ENCODE measurements at regions not wholly inside any gene's neighbourhood (a gene's known extent, or its start where the extent isn't known, plus 50 kb on each side); places are given as distances from the start of the nearest gene placed in this dataset.
"Not testable (repeated sequence)": the region's sequence is repeated elsewhere in the genome, so short reads cannot be mapped to it uniquely, and the experiment has no call there.

DNA sequence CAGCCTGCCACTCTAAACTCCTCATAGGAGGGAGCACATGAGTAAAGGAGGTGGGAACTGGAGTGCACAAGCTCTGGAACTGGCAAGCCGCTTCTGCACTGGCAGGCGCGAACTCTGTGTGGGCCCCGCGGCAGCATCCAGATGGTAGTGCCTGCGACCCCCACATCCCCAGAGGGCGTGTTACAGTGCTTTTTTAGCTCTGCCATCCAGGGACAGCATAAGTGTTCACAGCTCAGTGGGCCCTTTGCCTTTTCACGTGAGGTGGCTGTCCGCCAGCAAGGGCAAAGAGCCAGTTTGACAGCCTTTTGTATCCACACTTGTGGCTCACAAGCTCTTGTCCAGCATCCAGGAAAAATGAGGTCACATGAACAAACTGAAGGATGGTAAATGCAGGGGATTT is 581.6 kb upstream of the DIAPH2 start:
- 80 to 85% methylated on average over 3 to 9 of the region's 9 CpGs for WGBS, 2 donors
- Histone ChIP-seq H3K4me1 (no peaks in the 10 kb centered on the region), H3K27ac (no peak overlapping the region), H3K4me3 (no peak overlapping the region), H3K36me3 (no peaks in the 10 kb centered on the region), H3K27me3 (no peaks in the 10 kb centered on the region), H3K9me3 (no peaks in the 10 kb centered on the region)
- no peak for DNase-seq (ENCODE audit: low spot score in 2 of 2)
- TF ChIP-seq EP300 (IDR thresholded peaks at IDR 0.05) (no peak), POLR2A (IDR thresholded peaks at IDR 0.05) (no peak), CTCF (IDR thresholded peaks at IDR 0.05) (no peak)

GRCh38 chrX:96112689-96113088 is 572.0 kb upstream of the DIAPH2 start:
- Histone ChIP-seq H3K36me3 (no peaks in the 10 kb centered on the region), H3K9me3 (no peaks in the 10 kb centered on the region), H3K27ac (no peak overlapping the region), H3K4me1 (no peaks in the 10 kb centered on the region), H3K27me3 (no peaks in the 10 kb centered on the region), H3K4me3 (no peak overlapping the region)
- TF ChIP-seq CTCF (IDR thresholded peaks at IDR 0.05) (no peak), POLR2A (IDR thresholded peaks at IDR 0.05) (no peak), EP300 (IDR thresholded peaks at IDR 0.05) (no peak)
- WGBS, 2 donors: 86 to 95% methylated on average over 1 of the region's 1 CpG
- no peak for DNase-seq (ENCODE audit: low spot score in 2 of 2)

DNA sequence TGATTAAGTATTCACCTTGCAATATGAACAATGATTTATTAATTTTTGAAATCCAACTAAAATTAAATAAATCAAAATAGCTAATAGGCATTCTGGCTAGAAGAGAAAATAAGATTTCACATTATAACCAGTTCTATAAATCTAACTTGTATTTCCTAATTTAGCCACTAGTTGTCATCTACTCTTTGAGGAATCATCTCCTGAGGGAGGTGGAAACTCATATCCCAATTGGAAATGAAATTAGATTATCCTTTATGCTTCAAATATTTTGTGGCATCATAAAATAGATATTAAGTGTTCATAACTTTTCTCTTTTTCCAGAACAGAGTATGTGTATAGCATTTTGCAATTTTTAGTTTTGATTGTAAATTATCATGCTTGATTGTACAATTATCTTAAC is 558.5 kb upstream of the DIAPH2 start:
- TF ChIP-seq POLR2A (IDR thresholded peaks at IDR 0.05) (no peak), EP300 (IDR thresholded peaks at IDR 0.05) (no peak), CTCF (IDR thresholded peaks at IDR 0.05) (no peak)
- Histone ChIP-seq H3K4me1 (no peaks in the 10 kb centered on the region), H3K27ac (no peak overlapping the region), H3K36me3 (no peaks in the 10 kb centered on the region), H3K9me3 (no peaks in the 10 kb centered on the region), H3K27me3 (peaks cover 0 to 4% of the 10 kb centered on the region in 2 donors), H3K4me3 (no peak overlapping the region)
- DNase-seq (ENCODE audit: low spot score in 2 of 2): no peak

DNA sequence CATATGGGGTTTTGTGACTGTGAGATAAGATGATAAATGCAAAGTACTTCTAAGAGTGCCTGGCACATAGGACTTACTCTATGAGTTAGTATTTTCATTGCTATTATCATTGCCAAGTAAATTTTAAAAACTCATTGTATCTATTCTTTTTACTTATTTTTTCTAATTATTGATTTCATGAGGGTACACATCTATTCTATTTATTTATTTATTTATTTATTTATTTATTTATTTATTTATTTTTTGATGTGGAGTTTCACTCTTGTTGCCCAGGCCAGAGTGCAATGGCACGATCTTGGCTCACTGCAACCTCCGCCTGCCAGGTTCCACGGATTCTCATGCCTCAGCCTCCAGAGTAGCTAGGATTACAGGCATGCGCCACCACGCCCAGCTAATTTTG is 556.6 kb upstream of the DIAPH2 start:
- not testable (repeated sequence) for H3K36me3 ChIP-seq; H3K27me3 ChIP-seq; H3K27ac ChIP-seq; H3K4me1 ChIP-seq; H3K9me3 ChIP-seq; H3K4me3 ChIP-seq; DNase-seq (ENCODE audit: low spot score in 2 of 2)
- WGBS, 2 donors: 93 to 98% methylated on average over 5 of the region's 5 CpGs

- Histone ChIP-seq H3K27me3 (no peaks in the 10 kb centered on the region), H3K4me1 (no peaks in the 10 kb centered on the region), H3K27ac (no peak overlapping the region), H3K4me3 (no peak overlapping the region), H3K9me3 (no peaks in the 10 kb centered on the region), H3K36me3 (no peaks in the 10 kb centered on the region)
- TF ChIP-seq EP300 (IDR thresholded peaks at IDR 0.05) (no peak), CTCF (IDR thresholded peaks at IDR 0.05) (no peak), POLR2A (IDR thresholded peaks at IDR 0.05) (no peak)
- DNase-seq (ENCODE audit: low spot score in 2 of 2): no peak
- WGBS, 2 donors: 34 to 50% methylated on average over 1 of the region's 1 CpG
These were observed 543.8 kb upstream of the DIAPH2 start for GRCh38 chrX:96140796-96141195.

DNA sequence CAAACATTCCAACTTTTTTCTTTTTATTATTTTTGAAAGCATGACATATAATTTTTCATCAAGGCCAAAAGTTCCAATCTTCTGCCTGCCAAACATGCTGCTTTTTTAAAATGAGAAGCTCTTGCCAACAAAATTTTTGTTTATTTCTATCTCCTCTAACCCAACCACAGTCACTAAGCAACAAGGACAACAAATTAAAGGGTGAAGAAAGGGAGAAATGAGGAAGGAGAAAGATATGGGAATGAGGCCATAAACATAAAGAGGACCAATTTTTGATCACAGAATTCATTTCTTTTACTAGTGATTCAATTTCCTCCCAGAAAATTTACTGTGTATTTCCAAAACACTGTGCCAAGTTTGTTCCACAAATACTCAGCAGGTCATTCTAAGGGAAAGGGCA is 537.0 kb upstream of the DIAPH2 start:
- Histone ChIP-seq H3K27ac (no peak overlapping the region), H3K36me3 (no peaks in the 10 kb centered on the region), H3K4me1 (no peaks in the 10 kb centered on the region), H3K4me3 (no peak overlapping the region), H3K9me3 (no peaks in the 10 kb centered on the region), H3K27me3 (no peaks in the 10 kb centered on the region)
- TF ChIP-seq EP300 (IDR thresholded peaks at IDR 0.05) (no peak), POLR2A (IDR thresholded peaks at IDR 0.05) (no peak), CTCF (IDR thresholded peaks at IDR 0.05) (no peak)
- no peak for DNase-seq (ENCODE audit: low spot score in 2 of 2)
